Activated T-cell treated with anti-CD3 and anti-CD28 coated beads, Interleukin-2, amount 50 U/mL, for 72 hours (primary cell): ENCODE measurements at regions not wholly inside any gene's neighbourhood (a gene's known extent, or its start where the extent isn't known, plus 50 kb on each side); places are given as distances from the start of the nearest gene placed in this dataset.
"Not testable (repeated sequence)": the region's sequence is repeated elsewhere in the genome, so short reads cannot be mapped to it uniquely, and the experiment has no call there.

Experiments
- ATAC-seq, 2 donors: fragments of 150-1000 bp; cut with Tn5 transposase; replicated peaks in 1 of 2; 2 replicates each; pipeline ENCODE4 v1.10.0; 2021; ENCODE audit warnings: moderate library complexity in 2 of 2, mild to moderate bottlenecking in 1 of 2
- DNase-seq, 2 donors: peaks; one replicate each; pipeline ENCODE4 v3.0.0; 2021 to 2022; ENCODE audit warnings: mixed read lengths in 1 of 2
- H3K27ac Mint-ChIP-seq: one replicate; pipeline ENCODE4 v1.8.0; 2022; ENCODE audit warnings: mild to moderate bottlenecking, moderate library complexity, mixed read lengths
- H3K27me3 Mint-ChIP-seq: one replicate; pipeline ENCODE4 v1.8.0; 2022; ENCODE audit warnings: low read depth, mixed read lengths
- H3K36me3 Mint-ChIP-seq, 2 donors: one replicate each; pipeline ENCODE4 v1.8.0; 2022; ENCODE audit warnings: mixed read lengths in 2 of 2, mild to moderate bottlenecking in 1 of 2; ENCODE audit not compliant: insufficient read depth in 2 of 2
- H3K4me1 Mint-ChIP-seq: one replicate; pipeline ENCODE4 v1.8.0; 2022; ENCODE audit warnings: low read depth, mixed read lengths
- H3K4me3 Mint-ChIP-seq, 2 donors: one replicate each; pipeline ENCODE4 v1.8.0; 2022; ENCODE audit warnings: mild to moderate bottlenecking in 2 of 2, mixed read lengths in 2 of 2, moderate library complexity in 2 of 2
- H3K9me3 Mint-ChIP-seq, 2 donors: one replicate each; pipeline ENCODE4 v1.8.0; 2022; ENCODE audit warnings: mixed read lengths in 2 of 2

GRCh38 chrX:87397103-87397886 is 120.3 kb upstream of the KLHL4 start:
- ATAC-seq (no peak), DNase-seq (no peak)
- Mint-ChIP-seq H3K36me3 (peaks cover 0 to 2% of the 10 kb centered on the region in 2 donors), H3K9me3 (peaks cover 3 to 11% of the 10 kb centered on the region in 2 donors), H3K27me3 (no peaks in the 10 kb centered on the region), H3K4me1 (no peaks in the 10 kb centered on the region), H3K27ac (no peak overlapping the region), H3K4me3 (no peak overlapping the region)

DNA sequence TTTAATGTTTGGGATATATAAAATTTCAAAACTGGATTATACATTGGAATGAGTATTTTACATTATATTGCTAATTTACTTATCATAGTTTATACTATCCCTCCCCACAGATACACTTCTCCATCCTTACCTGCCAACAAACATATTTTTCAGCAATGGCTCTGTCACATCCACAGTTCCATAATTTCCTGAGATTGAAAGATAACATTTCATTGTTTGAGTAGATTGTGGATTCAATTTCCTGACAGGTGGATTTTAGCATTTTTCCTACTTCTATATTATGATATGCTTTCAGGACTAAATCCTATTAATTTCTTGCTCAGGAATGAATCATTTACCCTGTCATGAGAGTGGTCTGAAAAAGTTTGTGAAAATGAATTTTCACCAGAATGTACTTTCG is 115.3 kb upstream of the KLHL4 start:
- ATAC-seq (no peak), DNase-seq (no peak)
- Mint-ChIP-seq H3K4me1 (no peaks in the 10 kb centered on the region), H3K36me3 (peaks cover 2 to 3% of the 10 kb centered on the region in 2 donors), H3K9me3 (peaks cover 5 to 7% of the 10 kb centered on the region in 2 donors), H3K4me3 (no peak overlapping the region), H3K27ac (no peak overlapping the region), H3K27me3 (no peaks in the 10 kb centered on the region)

GRCh38 chrX:87403551-87403950 is 114.1 kb upstream of the KLHL4 start:
- no peaks in the 10 kb centered on the region for H3K27me3 Mint-ChIP-seq
- no peak overlapping the region for H3K4me3 Mint-ChIP-seq
- peaks cover 5 to 7% of the 10 kb centered on the region in 2 donors for H3K9me3 Mint-ChIP-seq
- H3K27ac Mint-ChIP-seq: no peak overlapping the region
- no peaks in the 10 kb centered on the region for H3K4me1 Mint-ChIP-seq
- no peak for ATAC-seq
- peaks cover 2 to 3% of the 10 kb centered on the region in 2 donors for H3K36me3 Mint-ChIP-seq
- no peak for DNase-seq

DNA sequence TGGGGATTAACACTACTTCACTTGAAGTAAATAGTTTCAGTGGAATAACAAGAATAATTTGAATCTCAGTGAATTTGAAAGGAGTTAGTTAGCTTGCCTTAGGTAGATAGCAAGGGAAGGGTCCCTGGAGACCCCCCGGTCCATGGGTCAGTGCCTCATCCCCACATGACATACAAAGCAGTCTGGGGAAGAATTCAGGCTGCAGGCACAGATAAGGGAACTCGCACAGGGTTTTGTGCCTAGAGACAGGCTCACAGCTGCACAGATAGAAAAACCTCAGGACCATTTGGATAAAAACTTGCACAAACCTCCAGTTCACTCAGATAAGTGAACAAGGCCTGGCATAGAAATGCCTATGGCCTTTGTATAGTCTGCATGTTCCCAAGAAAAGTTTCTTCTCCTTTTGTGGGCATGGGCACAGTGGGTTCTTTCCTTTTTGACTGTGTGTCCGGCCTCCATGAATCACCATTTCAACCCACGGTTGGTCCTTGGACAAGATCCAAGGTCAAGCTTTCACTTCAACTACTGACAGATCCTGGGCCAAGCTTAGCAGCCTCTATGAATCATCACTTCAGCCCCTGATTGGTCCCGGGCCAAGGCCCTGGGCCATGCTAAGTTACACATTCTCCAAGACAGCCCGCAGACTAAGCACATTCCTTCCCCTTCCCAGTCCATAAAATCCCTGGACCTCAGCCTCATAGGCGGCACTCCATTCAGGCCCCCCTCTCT is 108.3 kb upstream of the KLHL4 start:
- peaks cover 2 to 4% of the 10 kb centered on the region in 2 donors for H3K9me3 Mint-ChIP-seq
- H3K4me1 Mint-ChIP-seq: no peaks in the 10 kb centered on the region
- no peak overlapping the region for H3K4me3 Mint-ChIP-seq
- H3K27me3 Mint-ChIP-seq: no peaks in the 10 kb centered on the region
- ATAC-seq (no peak), DNase-seq (no peak)
- peaks cover 0 to 3% of the 10 kb centered on the region in 2 donors for H3K36me3 Mint-ChIP-seq
- no peak overlapping the region for H3K27ac Mint-ChIP-seq

- Mint-ChIP-seq H3K27ac (no peak overlapping the region), H3K36me3 (no peaks in the 10 kb centered on the region), H3K9me3 (peaks cover 0 to 1% of the 10 kb centered on the region in 2 donors), H3K4me3 (no peak overlapping the region), H3K27me3 (no peaks in the 10 kb centered on the region), H3K4me1 (no peaks in the 10 kb centered on the region)
- DNase-seq: no peak
- no peak for ATAC-seq
Measured at GRCh38 chrX:87425618-87426017, 92.0 kb upstream of the KLHL4 start.

DNA sequence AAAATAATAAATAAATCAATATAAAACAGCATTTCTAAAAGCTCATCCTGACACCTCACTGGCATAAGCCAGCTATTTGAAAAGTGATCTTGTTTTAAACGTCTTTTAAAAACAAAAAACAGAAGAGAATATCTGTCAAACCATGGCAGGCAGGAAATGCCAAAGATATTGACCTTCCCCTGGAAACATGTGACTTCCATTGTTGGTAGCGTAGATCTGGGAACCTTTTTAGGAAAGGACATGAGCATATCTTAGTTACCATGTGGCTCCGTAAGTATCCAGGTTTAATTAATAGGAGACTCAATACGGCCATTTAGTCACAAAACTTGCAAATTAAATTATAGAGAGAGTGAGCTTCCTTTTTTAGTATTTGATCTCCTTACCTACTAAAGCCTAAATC is 83.0 kb upstream of the KLHL4 start:
- H3K27ac Mint-ChIP-seq: no peak overlapping the region
- no peaks in the 10 kb centered on the region for H3K4me1 Mint-ChIP-seq
- H3K9me3 Mint-ChIP-seq: no peaks in the 10 kb centered on the region
- ATAC-seq (no peak), DNase-seq (no peak)
- no peaks in the 10 kb centered on the region for H3K27me3 Mint-ChIP-seq
- H3K4me3 Mint-ChIP-seq: no peak overlapping the region
- no peaks in the 10 kb centered on the region for H3K36me3 Mint-ChIP-seq

- DNase-seq, H3K36me3 Mint-ChIP-seq, H3K27ac Mint-ChIP-seq, H3K4me3 Mint-ChIP-seq, H3K4me1 Mint-ChIP-seq, H3K27me3 Mint-ChIP-seq, ATAC-seq, H3K9me3 Mint-ChIP-seq: not testable (repeated sequence)
Measured at GRCh38 chrX:87448613-87449012, 69.0 kb upstream of the KLHL4 start.

GRCh38 chrX:87465757-87466156 is 51.8 kb upstream of the KLHL4 start:
- H3K36me3 Mint-ChIP-seq, H3K4me1 Mint-ChIP-seq, H3K4me3 Mint-ChIP-seq, H3K27me3 Mint-ChIP-seq, ATAC-seq, H3K27ac Mint-ChIP-seq, H3K9me3 Mint-ChIP-seq, DNase-seq: not testable (repeated sequence)
